ENCODE measurements at regions not wholly inside any gene's neighbourhood (a gene's known extent, or its start where the extent isn't known, plus 50 kb on each side); places are given as distances from the start of the nearest gene placed in this dataset.
"Not testable (repeated sequence)": the region's sequence is repeated elsewhere in the genome, so short reads cannot be mapped to it uniquely, and the experiment has no call there.

DNA sequence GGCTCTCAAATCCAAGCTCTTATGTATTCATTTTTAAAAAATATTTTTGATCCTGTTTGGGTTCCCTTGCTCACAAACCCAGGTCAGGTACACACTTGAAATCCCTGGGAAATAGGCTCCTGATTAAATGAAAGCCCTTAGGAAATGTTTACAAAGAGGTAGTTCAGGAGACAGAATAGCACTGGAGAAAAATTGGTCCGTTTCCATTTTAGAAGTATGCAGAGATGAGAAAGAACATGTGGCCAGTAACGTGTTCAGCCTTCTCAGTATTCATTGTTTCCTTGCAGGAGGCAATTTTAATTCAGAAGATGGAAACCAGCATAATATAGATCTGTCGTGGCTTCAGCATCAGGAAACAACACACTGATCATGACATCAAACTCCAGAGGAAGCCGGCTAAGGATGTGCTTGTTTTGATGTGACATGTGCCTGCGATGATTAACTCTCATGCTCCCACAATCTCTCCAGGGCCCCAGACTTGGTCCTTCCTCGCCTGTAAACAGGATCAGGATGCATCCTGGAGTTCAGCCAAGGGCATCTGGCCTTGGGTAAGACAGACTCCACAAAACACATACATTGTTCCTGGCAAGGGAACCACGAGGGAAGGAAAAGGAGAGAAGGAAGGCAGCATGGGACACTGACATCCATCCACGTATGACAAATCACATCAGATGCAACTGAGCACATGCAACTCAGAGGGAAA lies 350.5 kb upstream of the THBS1 start:
- no peak for DNase-seq

DNA sequence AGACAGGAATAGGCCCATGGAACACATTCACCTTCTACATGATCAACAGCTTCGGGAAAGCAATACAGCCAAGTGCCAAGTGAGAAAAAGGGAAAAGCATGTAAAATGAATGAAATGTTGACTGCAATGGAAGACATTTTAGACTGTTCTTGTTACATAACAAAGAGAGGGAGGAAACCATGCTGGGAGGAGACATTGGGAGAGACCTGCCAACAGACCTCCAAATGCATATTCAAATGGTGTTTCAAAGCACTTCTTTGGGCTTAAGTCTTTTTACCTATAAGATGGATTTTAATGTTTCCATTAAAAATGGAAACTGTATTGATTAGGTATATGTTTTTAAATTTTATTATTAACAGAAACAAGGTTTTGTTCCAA lies 350.0 kb upstream of the THBS1 start:
- DNase-seq, result no peak

DNA sequence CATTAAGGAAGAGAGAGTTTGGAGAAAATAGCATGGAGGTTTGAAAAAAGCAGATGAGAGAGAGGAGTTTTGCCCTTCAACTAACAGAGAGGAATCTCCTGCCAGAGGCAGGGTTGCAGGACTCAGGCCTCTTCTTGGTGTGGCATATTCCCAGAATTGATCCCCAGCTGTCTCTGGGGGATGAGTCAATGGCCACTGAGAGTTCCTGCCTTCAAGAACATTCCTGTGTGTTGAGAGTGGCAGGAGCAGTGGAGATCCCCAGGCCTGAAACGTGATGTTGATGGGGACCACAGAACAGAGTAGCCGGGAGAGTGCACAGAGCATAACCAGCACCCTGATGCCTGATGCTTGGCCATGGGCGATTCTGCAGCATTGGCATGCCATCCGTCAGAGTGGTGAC lies 348.4 kb upstream of the THBS1 start:
- DNase-seq, result no peak

DNA sequence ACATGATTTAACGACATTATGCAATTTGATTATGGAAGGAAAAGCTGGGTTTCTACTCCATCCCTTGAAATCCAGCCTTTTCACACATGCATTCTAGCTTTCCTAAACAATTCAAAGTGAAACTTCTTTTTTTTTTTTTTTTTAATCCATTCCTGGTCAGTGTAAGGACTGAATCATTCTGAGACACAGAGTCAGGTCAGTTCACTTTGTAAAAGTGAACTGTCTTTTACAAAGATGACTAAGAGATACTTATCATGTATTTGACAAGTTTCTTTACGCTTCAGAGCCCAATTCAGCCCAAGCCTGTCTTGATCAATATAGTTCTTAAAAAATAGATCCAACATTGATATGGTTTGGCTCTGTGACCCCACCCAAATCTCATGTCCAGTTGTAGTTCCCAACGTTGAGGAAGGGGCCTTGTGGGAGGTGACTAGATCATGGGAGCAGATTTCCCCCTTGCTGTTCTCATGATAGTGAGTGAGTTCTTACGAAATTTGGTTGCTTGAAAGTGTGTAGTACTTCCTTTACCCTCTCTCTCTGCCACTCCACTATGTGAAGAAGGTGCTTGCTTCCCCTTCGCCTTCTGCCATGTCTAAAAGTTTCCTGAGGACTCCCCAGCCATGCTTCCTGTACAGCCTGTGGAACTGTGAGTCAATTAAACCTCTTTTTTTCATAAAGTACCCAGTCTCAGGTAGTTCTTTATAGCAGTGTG lies 345.6 kb upstream of the THBS1 start:
- no peak for DNase-seq

DNA sequence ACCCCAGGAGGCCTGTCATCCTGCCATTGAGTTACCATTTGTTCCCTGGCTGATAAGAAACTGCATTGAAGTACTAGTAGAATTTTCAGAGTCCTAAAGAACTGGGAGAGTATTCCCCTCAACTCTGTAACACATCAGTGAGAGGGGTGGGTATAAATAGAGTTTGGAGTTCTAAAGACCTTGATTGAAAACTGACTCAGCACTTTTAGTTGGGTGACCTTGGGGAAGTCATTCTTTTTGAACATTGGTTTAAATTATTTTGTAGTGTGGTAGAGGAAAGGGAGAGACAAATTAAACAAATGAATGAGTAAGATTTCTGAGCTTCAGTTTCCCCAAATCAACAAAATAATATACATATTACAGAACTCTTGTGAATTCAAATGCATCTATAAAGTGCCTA lies 344.5 kb upstream of the THBS1 start:
- no peak for DNase-seq

DNA sequence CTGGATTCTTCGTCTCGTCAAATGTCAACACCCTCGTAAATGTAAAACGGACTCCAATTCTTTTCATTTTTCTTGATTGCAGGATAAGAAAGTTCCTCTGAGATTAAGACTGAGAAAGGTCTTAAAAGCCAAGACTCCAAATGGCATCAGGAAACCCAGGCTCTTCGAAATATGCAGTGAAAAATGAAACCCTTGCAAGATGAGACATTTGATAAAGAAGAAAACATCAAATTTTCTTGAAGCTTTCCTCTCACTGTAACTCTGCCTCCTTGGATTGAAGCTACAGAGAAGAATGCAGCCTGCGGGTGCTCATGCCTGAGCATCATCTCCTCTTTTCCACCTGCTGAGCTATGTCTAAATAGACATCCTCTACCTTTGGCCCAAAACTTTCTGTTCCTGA lies 342.4 kb upstream of the THBS1 start:
- no peak for DNase-seq

DNA sequence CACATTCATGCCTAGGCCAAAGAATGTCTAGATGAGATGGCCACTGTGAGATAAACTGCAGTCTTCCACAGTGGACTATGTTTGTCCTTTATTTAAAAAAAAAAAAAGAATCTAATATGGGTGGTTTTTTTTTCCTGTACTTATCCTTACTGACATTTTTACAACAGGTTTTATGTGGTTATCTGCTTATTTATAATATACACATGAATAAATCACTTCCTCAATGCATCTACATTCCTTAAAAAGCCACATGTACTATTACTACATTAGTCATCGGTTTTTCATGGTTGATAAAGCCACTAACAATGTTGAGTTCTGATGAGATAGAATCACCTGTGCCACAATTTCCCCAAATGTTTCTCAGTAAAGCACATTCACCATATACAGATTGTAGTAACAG lies 341.3 kb upstream of the THBS1 start:
- no peak for DNase-seq

DNA sequence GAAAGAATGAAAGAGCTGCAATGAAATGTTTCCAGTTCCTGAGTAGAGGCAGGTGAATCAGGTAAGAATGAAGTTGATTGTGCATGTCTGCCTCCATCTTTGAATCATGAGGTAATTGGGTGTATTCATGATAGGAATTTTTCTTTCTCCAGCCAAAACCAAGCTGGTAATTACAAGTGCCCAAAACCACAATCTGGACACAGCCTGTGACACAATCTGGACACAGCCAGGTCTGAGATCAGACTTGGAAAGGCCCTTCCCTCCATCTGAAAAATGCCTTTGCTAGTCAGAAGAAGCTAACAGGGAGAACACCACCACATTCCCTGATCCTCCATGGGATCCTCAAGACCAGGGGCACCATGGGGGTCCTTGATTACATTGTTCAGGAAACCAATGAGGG lies 338.5 kb upstream of the THBS1 start:
- no peak for DNase-seq

DNA sequence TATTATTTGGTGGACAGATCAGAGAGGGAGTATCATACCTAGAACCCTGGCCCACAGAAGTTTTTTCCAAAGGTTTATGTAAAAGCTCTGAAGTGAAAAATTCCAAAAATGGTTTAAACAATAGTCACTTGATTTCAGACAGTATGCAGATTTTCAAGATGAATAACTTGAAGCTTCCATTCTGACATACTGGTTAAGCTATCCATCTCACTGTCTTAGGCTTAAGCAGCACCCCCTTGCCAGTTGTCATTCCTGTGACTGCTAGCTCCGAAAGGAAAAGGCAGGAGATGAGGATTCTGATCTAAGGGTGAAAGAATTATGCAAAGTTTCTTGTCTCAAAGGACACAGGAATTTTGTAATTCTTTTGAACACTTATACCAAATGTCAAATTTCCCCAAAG lies 337.5 kb upstream of the THBS1 start:
- DNase-seq, result no peak

DNA sequence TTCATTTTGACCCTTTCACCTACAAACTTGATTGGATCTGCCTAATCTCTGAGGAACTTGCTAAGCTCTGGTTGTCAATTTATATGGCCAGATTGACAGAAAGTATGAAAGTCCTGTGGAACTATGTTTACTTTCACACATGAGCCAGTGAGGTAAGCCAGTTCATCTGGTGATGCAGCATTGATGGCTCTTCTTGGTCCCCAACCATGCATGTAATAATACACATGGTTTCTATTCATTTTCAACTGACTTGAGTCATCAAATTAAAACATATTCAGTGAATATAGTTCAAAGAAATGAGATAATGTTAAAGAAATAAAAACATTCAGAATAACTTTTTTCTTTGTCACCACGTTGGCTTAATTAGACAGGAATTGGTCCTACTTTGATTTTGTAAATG lies 336.1 kb upstream of the THBS1 start:
- no peak for DNase-seq

DNA sequence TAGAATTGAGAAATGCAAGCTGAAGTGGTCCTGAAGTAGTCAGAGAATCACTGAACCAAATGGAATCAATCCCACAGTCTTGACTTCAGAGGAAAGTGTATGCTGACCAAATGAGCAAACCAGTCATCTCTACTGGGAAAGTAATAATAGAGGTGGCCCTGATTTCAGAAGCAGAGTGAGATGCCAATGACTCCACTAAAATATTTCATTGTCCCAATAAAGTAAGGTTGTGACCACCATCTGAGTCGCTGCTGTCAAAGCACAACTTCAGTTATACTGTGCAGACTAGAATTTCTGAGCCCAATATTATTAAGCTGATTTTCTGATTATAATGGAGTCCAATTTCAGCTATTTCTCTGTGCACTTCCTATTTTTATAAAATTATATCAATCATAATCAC lies 334.4 kb upstream of the THBS1 start:
- DNase-seq, result no peak

DNA sequence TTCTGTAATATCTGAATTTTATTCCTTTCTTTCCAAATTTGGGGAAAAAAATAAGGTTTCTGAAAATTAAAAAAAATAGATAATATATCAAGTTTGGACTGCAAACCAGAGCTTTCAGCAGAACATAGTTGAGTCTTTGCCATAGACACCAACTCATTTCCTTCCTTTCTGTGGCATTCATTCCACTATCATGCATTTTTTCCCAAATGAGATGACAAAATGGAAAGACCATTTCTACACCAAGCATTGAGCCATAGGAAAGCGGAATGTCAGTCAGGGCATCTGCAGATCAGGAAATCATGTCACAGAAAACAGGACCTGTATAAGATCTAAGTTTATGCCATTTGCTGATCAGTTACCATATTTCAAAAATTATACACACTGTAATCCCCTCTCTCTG lies 333.3 kb upstream of the THBS1 start:
- no peak for DNase-seq

DNA sequence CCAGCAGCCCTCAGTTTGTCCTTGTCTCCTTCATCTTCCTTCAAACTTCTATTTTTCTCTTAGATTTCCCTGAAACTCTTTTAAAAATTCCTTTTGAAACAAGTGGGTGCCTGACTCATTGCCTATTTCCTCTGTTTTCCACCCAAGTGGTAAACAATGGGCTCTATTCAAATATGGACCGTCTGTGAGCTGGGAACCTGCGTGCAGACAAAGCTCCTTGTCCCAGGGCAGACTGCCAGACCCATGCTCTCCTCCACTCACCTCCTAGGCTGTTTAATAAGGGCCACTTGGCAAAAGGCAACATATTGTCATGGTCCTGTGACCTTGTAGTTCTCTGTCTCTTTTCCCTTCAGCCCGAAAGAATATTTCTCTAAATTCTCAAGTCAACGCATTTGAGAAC lies 332.7 kb upstream of the THBS1 start:
- no peak for DNase-seq

DNA sequence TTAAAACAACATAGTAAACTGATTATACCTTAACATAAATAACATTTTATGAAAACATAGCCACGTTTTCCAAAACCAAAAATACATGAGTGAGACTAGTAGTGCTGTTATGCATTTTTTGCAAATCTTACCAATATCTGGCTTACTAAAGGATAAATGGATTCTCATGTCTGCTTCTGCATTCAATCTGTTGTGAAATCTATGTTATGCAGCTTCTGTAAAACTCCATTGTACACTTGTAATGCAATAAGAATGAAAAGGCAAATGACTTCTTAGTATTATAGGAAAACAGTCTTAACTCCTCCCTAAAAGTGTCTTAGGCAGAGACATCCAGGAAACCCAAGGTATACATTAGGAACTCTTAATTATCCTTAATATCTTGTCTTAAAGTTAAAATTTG lies 330.9 kb upstream of the THBS1 start:
- no peak for DNase-seq

DNA sequence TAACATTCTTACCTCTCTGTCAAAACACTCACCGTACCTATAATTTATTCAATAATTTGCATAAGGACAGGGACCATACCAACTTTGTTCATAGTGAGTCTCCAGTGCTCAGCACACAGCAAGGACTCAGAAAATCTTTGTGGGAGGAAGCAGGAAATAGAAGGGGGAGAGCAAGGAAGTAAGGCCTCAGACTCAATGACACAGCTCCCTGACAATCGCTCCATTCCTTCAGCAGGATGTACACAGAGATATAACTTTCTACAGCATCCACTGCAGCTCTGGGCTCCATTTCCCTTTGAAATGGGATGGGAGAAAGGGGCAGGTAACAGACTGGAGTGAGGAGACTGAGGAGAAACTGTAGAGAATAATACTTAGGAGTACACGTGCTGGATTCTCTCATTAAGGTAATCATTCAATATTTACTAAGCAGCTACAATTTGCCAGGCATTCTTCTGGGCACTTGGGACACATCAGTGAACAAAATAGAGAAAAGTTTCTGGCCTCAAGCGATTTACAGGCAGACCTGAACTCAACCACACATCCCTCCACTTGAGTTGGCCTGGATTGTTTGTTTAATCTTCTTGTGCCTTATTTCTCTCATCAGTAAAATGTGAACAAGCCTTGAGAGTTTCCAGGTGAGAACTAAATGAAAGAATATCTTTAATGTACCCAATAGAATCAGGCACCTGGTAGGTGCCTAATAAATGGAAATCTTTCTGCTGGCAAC lies 330.3 kb upstream of the THBS1 start:
- no peak for DNase-seq

DNA sequence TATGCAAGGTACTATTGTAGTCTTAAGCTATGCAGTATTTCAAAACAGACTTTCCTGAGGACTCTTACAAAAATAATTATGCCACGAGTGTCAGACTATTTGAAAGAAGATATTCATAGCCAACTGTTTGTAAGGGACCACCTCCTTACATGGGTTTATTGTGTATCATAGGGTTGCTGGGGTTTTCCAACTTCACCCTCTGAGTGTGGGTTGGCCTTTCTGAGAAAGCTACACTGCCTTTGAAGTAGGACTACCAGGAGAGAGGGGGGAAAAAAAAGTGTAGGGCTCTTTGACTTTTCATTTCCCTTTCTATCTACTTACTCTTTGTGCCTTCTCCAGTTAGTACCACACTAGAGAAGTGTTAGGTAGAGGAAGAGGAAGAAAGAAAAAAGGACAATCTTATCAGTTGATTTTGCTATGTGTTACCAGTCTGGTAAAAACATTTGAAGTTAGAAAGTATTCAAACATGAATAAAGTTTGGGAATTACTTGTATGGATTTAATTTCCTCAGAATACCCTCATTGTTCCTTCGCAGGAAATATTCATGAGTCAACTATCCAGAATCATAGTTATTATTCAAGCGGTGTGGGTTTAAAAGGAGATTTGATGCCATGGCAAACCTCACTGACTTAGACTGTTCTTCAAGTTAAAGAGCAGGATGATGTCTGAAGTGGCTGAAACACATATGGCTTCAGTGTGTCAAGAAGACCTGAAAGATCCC lies 329.3 kb upstream of the THBS1 start:
- DNase-seq, result no peak

DNA sequence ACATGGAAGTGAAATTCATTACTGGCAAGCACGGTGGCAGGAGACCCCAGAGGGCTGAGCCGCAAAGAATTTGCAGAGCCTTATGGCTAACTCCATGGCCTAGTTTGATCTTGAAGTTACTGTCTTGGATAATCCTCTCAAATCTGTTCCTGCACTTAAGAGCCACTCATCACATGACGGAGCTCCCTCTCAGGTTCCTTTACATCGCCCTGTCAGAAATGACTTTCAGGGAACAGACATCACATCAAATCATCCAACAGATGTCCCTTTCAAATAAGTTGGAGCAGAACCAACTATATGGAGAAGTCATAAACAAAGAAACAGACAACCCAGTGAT lies 328.8 kb upstream of the THBS1 start:
- no peak for DNase-seq

DNA sequence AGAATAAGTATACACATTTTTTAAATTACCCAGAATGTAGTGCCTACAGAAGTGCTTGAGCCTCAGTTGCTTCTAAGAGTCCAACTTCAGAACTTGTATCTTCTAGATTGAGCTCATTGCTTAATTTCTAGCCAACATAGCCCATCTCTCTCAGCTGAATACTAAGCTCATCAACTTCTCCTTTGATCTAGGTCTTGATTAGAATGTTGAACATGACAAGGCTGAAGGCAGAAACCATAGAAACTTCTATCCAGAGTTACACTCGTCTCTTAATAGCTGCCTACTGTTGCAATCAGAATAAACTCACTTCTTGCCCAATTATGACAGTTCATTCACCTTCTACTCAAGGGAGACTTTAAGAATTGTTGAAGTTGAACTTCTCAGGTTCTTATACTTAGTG lies 327.3 kb upstream of the THBS1 start:
- no peak for DNase-seq

DNA sequence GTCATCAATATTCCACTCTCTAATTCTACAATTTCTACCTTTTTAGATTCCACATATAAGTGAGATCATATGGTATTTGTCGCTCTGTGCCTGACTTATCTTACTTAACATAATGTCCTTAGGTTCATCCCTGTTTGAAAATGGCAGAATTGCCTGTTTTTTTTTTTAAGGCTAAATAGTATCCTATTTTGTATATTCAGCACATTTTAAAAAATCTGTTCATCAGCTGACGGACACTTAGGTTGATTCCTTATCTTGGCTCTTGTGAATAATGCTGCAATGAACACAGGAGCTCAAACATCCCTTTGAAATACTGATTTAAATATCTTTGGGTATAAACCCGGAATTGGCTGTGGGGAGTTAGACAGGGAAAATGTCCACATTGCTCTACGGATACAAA lies 326.7 kb upstream of the THBS1 start:
- DNase-seq, result no peak

DNA sequence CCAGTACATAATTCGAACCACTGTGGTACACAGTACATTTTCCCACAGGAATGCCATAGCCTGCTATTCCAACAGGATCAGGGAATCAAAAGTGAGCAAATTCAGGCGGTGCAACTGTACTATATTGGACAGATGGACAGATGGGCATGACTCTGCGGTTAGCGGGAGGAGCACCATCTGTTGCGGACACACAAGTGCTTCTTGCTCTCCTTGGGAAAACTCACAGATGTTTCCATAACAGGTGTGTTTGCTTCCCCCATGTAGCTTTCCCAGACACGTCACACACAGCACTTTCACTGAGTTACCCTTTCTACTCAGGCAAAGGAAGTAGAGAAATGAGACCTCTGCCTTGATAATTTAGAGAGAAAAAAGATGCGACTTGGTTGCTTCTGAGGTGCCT lies 325.1 kb upstream of the THBS1 start:
- no peak for DNase-seq

DNA sequence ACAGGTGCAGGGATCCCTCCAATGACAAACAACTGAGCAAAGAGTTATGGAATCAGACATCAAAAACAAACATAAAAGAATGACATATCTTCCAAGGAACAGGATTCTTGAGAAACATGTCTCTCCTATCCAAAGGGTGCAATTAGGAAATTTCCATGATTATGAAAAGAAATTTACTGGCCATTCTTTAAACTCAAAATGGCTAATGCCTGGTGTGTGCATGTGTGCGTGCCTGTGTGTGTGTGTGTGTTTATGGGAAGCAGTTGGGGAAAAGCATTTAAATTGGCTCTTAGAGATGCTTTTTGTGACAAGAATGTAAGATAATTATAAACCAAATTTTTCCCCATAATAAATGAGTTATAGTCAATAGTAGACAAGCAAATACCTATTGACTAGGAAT lies 320.5 kb upstream of the THBS1 start:
- DNase-seq, result no peak

DNA sequence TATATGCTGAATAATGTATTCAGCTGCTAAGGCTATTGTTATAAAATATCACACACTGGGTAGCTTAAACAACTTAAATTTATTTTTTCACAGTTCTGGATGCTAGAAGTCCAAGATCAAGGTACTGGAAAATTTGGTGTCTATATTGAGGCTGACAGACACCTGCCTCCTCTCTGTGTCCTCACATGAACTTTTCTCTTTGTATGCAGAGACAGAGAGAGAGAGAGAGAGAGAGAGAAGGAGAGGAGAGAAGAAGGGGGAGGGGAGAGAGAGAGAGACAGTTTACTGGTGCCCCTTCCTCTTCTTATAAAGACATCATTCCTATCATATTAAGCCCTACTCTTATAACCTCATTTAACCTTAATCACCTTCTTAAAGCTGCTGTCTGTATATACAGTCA lies 320.1 kb upstream of the THBS1 start:
- no peak for DNase-seq

DNA sequence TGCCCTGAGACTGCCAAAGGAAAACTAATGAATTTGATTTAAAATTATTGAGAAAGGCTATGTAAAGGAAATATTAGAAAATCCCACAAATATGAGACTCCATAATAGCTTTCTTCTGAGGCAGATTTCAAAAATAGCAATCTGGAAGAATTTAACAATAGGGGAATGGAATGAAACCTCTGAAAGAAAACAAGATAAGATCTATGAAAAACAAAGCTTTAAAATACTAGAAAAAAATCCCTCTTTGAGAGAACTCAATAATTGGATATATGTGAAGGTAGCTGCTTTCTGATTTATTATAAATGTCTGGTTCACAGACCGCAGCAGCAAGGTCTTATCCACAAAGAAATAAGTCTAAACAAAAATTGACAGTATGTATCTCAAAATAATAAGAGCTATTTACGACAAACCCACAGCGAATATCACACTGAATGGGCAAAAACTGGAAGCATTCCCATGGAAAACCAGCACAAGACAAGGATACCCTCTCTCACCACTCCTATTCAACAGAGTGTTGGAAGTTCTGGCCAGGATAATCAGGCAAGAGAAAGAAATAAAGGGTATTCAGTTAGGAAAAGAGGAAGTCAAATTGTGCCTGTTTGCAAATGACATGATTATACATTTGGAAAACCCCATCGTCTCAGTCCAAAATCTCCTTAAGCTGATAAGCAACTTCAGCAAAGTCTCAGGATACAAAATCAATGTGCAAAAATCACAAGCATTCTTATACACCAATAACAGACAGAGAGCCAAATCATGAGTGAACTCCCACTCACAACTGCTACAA lies 319.3 kb upstream of the THBS1 start:
- not testable (repeated sequence) for DNase-seq
